HL-60 (cell line): ENCODE measurements at regions not wholly inside any gene's neighbourhood (a gene's known extent, or its start where the extent isn't known, plus 50 kb on each side); places are given as distances from the start of the nearest gene placed in this dataset.

ENCODE experiments used
- CTCF ChIP-seq: IDR thresholded peaks from one replicate; pipeline ENCODE4 v1.5.1; 2011; ENCODE audit warnings: low read length, control low read depth, inconsistent platforms; ENCODE audit not compliant: insufficient read depth
- GABPA ChIP-seq: IDR thresholded peaks from 2 replicates; pipeline ENCODE4 v1.6.1; 2012; ENCODE audit warnings: low read depth
- SPI1 ChIP-seq: IDR thresholded peaks from 2 replicates; pipeline ENCODE4 v1.6.1; 2012; ENCODE audit warnings: low read depth, mild to moderate bottlenecking, borderline replicate concordance

GRCh38 chrX:867502-867901, 236.9 kb downstream of the SHOX start:
- TF ChIP-seq CTCF = no peak
- no peak for TF ChIP-seq SPI1
- no peak for TF ChIP-seq GABPA
